ENCODE measurements at regions not wholly inside any gene's neighbourhood (a gene's known extent, or its start where the extent isn't known, plus 50 kb on each side); places are given as distances from the start of the nearest gene placed in this dataset.

DNA sequence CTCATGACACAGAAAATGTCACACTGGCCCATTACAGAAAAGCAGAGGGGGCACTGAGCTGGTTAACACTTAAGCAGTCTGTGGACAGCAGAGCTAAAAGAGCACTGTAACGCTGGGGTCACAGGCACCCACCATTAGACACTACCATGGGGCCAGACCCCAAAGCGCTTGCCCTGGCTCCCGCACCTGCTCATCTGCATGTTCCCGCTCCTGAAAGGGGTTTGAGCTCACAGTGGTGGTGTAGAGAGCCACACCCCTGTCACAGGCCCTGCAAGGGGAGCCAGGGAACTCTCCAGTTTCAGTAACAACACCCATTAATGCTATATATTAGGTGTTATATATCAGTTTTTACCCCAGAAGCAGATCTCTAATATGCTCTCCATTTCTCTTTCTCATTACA lies 187.0 kb downstream of the ANKRD50 start:
- no peak for DNase-seq (ENCODE audit: low read depth, low spot score)

DNA sequence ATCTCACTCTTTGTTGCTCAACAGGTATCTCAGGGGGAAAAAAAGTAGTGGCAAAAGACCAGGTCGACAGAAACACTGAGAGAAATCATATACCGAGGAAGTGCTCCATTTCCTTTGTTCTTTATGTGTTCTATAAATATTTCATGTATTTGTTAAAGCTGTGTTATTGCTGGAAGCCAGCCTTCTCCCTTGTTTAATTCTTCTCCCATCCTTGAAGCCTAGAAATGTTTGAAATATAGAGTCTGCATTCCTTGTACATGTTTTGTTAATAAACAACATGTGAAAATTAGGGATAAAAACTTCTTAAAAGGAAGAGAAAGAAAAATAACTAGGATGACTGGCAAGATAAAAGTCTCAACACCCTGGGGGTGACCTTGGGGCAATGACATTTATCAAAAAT lies 186.2 kb downstream of the ANKRD50 start:
- DNase-seq (ENCODE audit: low read depth, low spot score) = no peak

DNA sequence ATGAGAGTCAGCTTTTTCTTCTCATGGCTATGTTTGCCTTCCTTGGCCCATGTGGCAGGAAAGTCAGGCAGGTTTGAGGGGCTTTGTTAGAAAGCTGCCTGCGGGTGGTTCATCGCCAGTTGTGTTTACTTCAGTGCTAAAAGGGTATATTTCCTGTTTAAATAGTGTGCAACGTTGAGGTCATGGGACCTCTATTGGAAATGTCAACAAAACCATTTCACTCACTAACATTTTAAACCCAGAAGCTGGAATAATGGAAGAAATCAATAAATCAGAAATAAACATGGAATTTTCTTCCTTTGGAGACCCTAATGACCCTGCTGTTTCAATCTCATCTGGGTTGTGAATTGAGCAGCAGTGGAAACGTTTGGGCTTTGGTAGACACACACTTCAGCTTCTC lies 185.8 kb downstream of the ANKRD50 start:
- no peak for DNase-seq (ENCODE audit: low read depth, low spot score)

DNA sequence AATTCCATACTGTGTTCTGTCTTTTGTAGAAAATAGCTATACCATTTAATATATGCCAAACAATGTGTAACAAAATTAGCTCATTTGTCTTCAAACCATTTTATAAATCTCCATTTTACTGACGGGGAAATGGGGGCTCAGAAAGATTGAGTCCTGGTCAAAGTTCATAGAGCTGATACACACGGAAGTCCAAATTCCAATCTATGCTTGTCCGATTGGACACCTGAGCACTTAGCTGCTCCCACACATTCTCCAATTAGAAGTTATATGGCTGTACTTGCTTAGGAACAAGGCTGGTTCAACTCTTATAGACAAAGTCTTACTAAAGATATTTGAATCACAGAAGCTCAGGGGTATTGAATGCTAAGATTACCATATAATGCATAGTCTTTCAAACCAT lies 185.2 kb downstream of the ANKRD50 start:
- no peak for DNase-seq (ENCODE audit: low read depth, low spot score)

DNA sequence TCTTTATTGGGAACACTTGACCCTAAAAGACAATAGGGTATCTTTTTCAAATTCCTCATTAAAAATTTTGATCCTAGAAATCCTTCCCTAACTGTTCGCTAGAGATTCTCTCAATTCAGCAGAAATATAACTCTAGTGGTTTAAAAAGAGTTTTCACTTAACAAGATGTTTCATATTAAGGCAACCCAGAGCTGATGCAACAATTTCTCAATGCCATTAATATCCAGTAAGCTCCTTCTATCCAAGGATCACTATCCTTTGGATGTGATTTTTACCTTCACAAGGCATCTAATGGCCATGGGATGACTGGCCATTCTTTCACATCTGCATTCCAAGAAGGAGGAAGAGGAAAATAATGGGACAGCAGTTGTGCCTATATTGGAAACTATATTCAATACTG lies 183.4 kb downstream of the ANKRD50 start:
- no peak for DNase-seq (ENCODE audit: low read depth, low spot score)

DNA sequence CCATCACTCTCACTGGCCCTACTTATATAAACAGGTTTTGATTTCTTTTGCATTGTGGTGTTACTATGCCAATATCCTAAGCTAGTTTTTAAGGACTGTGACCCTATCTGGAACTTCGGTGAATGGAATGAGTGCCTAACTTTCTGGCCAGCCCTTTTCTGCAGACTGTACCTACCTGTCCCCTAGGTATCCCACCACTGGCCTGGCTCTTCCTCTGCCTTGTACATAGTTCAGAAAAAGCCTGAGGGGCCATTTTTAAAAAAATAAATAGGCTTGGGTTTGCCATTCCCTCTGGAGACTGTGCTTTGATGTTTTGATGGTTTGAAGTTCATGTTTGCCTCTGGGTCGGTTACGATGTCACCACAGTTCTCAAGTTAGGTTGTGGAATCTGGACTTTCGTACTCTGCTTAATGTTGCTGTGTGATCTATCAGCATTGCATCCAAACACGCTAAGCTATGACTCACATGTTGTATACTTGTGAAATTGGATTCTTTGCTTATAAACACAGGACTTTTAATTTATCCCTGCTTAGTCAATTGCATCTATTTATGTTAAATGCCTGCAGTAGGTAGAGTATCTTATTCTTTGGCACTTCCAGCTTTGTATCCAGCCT lies 182.0 kb downstream of the ANKRD50 start:
- no peak for DNase-seq (ENCODE audit: low read depth, low spot score)

DNA sequence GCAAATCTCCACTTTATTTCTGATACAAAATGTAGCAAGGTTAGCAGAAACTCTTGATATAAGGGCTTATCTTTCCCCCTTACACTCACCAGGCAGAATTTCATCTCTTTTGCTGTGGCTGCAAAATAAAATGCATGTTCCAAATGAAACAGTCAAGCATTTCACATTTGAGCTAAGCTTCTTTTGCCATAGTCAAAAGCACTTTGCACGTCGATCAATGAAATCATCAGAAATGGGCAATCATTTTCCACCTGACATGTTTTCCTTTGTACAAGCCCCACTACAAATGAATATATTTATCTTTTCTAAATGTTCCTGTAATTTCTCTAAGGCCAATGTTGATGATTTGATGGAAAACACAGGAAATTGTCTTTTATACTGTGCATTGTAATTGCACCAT lies 178.4 kb downstream of the ANKRD50 start:
- no peak for DNase-seq (ENCODE audit: low read depth, low spot score)

DNA sequence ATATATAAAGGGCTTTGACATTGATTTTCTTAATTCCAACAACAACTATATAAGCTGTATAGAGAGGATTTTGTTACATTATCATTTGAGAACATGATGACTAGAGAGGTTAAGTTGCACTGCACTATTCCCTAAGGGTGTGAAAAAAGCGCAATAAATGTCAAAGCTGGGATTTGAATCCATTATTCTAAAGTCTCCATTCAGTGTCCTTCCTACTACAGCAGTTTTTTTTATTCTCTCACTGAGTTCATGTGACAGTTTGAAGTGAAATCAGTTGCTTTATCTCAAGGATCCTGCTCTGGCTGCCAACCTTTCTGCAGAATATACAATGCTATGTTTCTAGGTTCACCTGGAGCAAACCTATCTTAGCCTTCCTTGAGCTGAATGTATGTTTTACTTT lies 177.5 kb downstream of the ANKRD50 start:
- no peak for DNase-seq (ENCODE audit: low read depth, low spot score)

DNA sequence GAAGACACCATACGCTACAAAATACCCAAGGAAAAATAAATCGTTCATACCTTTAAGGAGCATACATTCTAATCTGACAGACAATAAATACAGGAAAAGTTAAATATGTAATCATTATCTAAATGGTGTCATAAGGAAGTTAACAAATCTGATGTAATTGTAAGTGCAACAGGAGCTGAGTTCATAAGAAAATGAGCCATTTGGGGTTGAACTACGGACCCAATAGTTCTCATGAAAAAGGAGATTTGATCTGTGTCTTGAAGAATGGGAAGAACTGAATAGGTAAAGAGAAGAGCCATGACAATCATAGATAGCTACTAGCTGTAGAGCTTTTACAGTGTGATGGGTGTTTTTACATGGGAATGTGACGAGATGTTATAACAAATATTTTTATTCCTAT lies 175.6 kb downstream of the ANKRD50 start:
- DNase-seq (ENCODE audit: low read depth, low spot score) = no peak

DNA sequence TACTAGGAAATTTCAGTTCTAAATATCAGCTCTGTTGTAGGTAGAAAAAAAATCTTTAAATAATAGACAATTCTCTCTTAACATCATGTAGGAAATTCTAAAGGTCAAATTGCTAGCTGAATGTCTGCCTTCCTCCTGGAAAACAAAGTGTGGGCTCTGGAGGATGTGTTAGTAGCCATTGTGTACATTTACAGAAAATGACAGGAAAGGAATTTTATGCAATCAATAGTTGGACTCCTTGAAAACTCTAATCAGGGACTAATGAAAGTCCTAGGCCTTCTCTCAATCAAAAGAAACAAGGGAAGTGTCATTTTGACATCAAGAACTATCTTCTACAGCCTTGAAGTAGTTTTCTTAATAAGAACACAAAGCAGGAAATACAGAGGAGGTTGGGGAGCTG lies 174.6 kb downstream of the ANKRD50 start:
- no peak for DNase-seq (ENCODE audit: low read depth, low spot score)

DNA sequence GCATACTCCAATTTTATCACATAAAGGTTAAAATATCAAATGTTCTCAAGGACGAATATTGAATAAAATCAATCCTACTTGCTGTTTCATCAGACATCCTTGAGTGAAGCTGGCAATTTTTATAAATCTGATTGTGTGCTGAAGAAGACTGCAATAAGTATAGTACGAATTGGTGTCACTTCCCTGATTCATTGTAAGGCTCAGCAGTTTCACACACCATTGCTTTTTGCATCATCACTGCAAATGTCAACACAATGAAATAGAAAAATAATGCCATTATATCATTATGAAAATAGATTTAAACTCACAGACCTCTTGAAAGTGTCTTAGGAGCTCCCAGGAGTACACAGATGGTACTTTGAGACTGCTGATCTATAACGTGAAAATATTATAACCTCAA lies 172.5 kb downstream of the ANKRD50 start:
- no peak for DNase-seq (ENCODE audit: low read depth, low spot score)

DNA sequence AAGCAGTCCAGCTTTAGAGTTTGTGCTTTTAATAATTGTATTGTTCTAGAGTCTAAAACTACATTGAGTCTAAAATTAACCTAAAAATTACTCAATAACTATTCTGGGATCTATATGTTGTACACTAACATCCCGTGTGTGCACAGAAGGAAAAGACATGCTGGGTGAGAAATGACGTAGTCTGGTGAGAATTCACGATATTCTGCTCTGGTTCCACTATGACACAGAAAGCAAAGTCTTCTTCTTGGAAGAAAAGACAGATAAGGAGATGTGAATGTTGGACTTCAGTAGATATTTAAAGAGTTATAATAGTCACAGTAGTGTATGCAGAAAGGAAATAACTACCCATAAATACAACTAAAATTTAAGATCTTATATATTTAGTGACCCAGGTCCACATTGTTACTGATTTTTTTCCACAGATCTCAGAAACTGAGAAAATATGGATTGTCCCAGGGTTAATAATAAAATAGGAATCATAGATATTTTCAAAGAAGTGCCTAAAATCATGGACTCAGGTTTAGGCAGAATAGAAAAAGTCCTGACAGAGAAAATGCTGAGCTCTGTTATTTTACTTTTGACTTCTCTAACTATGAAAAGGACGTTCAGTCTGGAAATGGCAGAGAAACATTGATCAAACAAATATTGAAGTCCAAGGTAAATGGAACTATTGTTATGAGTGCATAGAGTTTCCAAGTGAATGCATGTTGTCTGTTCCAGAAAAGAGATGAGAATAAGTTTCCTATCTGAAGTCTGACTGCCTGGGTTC lies 170.7 kb downstream of the ANKRD50 start:
- no peak for DNase-seq (ENCODE audit: low read depth, low spot score)

DNA sequence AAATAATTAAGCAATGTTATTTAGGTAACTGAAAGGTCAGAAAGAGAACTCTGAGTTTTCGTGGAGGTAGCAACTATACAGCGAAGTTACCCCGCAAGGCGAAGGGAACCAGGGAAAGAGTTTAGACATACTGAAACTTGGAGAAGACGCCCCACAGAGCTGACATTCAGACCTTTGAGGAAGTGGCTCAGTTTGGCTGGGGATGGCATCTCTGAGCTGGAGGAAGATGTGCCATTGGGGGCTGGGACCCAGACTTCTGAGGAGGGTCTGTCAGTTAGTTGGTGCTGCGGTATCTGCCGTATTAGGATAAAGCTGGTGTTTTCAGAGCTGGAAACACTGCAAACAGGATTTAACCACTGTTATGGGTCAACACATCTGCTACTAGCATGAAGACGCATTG lies 156.6 kb downstream of the ANKRD50 start:
- no peak for DNase-seq (ENCODE audit: low read depth, low spot score)

DNA sequence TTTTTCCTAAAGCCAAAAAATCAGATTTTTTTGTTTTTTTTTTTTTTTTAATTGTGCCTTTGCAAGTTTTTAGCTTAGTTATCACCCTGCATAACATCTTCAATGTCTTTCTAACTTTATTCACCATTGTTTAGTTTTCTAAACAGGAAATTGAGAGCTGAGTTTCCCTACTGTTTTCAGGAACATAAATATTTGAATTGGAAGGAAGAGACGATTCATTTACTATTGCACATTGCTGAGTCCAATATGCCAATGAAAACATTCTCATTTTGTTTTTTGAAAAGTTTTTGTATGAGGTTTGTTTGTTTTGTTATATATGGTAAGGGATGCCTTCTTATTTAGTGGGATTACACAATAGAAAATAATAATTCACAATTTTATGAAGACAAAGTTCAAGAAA lies 148.4 kb downstream of the ANKRD50 start:
- DNase-seq (ENCODE audit: low read depth, low spot score) = peak; percentile 46

DNA sequence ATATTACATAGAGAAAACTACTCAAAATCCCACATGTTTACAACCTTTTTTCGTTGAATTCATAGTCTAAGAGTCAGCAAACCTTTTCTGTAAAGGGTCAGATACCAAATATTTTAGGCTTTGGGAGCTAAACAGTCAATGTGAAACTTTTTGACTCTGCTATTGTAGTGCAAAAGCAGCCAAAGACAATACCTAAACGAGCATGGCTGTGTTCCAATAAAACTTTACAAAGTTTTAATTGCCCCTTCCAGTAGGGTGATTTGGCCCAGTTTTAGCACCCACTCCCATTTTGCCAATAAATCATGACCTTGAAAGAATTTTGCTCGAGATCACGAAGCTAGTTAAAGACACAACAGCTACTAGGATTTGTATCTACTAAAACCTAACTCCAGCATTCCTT lies 147.2 kb downstream of the ANKRD50 start:
- no peak for DNase-seq (ENCODE audit: low read depth, low spot score)

DNA sequence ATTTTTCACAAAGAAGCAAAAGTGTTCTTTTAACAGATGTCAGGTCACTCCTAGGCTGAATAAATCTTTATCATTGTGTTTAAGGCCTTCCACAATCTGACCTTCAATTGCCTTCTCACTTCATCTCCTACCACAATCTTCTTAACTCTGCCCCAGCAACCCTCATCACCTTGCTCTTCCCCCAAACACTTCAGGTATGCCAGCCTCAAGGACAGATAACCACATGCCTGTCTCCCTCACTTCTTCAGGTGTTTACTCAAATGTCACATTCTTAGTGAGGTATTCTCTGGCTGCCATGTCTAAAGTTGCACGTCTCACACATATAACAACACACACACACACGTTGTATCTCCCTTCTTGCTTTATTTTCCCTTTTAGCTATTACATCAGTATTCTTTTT lies 146.5 kb downstream of the ANKRD50 start:
- no peak for DNase-seq (ENCODE audit: low read depth, low spot score)

DNA sequence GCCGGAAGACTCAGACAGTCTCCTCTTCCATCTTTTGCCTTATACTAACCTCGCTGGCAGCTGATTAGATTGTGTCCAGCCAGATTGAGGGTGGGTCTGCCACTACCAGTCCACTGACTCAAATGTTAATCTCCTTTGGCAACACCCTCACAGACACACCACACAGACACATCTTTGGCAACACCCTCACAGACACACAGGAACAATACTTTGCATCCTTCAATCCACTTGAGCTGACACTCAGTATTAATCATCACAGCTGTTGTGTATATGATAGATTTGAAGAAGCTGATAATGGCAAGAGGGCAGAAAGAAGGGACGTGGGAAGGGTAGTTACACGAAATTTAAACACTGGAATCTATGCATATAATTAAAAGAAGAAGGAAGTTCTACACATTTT lies 139.5 kb downstream of the ANKRD50 start:
- DNase-seq (ENCODE audit: low read depth, low spot score) = no peak

DNA sequence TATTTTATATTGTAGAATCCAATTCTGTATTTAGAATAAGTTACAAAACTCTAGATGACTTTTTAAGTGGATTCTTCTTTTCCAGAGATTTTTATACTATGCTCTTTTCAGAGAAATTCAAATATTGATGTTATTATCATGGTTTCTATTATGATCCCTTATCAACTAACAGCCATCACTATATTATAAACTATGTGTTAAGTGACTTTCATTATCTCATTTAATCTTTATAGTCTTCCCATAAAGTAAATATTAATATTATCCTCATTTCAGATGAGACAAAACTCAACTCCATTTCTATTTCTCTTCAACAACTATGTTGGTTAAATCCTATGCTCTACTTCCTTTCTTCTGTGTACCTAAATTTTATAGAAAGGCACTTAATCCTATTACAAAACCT lies 132.6 kb downstream of the ANKRD50 start:
- DNase-seq (ENCODE audit: low read depth, low spot score) = no peak

DNA sequence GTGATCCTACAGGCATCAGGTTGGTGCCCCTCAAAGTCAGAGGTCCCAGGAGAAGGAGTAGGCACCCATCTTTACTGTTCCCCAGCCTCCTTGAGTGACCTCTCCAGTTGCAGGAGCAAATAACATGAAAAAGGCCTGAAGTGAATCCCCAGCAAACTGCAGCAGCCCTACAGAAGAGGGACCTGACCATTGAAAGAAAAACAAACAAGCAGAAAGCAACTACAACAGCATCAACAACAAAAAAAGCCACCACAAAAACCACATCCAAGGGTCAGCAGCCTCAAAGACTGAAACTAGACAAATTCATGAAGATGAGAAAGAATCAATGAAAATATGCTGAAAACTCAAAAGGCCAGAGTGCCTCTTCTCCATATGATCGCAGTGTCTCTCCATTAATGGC lies 128.7 kb downstream of the ANKRD50 start:
- DNase-seq (ENCODE audit: low read depth, low spot score) = no peak

DNA sequence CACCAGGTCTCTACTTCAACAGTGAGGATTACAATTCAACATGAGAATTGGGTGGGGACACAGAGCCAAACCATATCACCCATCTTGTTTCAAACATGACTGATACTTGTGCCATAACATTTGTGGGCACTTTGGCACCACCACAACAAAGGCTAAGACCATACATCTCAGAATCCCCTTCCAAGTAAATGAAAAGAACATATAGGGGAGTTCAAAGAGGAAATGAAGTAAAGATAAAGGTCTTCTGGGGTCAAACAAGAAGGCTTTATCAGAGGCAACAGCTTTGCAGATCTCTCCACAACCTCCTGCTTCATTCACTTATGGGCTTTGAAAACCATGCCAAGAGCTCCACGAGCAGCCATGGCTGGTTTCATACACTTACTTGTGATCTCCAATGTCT lies 122.7 kb downstream of the ANKRD50 start:
- DNase-seq (ENCODE audit: low read depth, low spot score) = no peak

DNA sequence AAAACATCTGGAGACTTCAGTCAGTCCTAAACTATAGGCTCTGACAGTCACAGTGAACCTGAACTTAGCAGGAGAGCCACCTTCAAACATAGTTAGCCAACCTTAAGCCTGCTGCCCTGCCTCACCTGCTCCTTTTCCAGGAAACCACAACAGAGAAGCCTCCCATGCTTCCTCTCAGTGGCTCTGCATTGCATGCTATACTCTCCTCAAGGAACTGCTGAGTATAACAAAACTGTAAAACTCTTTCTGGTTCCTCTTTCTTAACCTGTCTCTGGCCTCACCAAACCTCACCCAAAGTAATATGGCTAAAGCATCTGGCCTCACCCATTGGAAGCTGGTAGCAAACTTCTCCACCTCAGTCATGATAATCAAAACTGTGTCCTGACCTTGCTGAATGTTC lies 122.1 kb downstream of the ANKRD50 start:
- no peak for DNase-seq (ENCODE audit: low read depth, low spot score)

DNA sequence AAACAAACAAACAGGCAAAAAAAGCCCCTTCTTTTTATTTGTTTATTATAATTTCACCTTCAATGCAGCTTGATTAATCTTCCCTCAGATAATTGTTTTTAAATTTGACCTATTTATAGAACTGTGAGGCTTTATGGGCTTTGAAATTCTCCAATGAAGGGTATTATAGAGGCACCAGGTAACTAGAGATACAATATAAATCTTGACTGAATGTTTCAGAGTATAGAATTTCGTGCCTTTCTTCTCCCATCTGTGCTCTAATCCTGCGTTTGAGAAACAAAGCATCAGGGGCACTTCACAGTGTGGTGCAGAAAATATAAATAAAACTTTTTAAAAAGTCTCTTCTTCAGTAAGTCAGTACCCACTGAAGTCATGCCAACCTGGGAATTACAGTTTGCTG lies 120.9 kb downstream of the ANKRD50 start:
- DNase-seq (ENCODE audit: low read depth, low spot score) = no peak

DNA sequence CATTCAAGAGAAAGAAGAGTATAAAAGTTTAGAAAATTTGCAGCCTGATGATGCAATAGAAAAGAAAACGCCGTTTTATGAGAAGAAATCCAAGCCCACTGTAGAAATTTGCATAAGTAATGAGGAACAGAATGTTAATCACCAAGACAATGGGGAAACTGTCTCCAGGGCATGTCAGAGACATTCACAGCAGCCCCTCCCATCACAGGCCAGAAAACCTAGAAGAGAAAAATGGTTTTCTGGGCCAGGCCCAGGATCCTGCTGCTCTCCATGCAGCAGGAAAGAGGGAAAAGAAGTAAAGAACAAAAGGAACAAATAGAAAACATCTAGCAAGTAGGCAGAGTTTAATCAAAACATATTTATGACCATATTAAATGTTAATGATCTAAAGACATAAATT lies 119.0 kb downstream of the ANKRD50 start:
- no peak for DNase-seq (ENCODE audit: low read depth, low spot score)

DNA sequence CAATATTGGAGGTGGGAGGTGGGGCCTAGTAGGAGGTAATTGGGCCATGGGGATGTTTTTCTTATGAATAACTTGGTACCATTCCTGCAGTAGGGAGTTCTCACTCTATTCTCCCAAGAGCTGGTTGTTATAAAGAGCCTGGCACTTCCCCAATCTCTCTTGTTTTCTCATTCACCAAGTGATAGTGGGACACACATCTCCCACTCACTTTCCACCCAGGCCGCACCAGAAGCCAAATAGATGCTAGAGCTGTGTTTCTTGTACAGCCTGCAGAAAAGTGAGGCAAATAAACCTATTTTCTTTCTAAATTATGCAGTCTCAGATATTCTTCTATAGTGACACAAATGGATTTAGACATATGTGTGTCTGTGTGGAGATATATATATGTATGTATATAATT lies 117.6 kb downstream of the ANKRD50 start:
- no peak for DNase-seq (ENCODE audit: low read depth, low spot score)

Measured in smooth muscle cell of the brain vasculature (primary cell).